Activated T-helper 17 cell treated with anti-CD3 and anti-CD28 coated beads, Interleukin-2, amount 50 U/mL, for 72 hours (primary cell): ENCODE measurements at regions not wholly inside any gene's neighbourhood (a gene's known extent, or its start where the extent isn't known, plus 50 kb on each side); places are given as distances from the start of the nearest gene placed in this dataset.

ENCODE experiments used
- ATAC-seq: fragments of 150-1000 bp; cut with Tn5 transposase; replicated peaks from 2 replicates; pipeline ENCODE4 v1.10.0; 2021; ENCODE audit warnings: mild to moderate bottlenecking, moderate library complexity
- H3K27ac Mint-ChIP-seq: one replicate; pipeline ENCODE4 v1.8.0; 2022; ENCODE audit warnings: mixed read lengths
- H3K27me3 Mint-ChIP-seq: one replicate; pipeline ENCODE4 v1.8.0; 2022; ENCODE audit warnings: mixed read lengths
- H3K36me3 Mint-ChIP-seq: one replicate; pipeline ENCODE4 v1.8.0; 2022; ENCODE audit warnings: low read depth, mild to moderate bottlenecking, mixed read lengths
- H3K4me1 Mint-ChIP-seq: one replicate; pipeline ENCODE4 v1.8.0; 2022; ENCODE audit warnings: mixed read lengths
- H3K4me3 Mint-ChIP-seq: one replicate; pipeline ENCODE4 v1.8.0; 2022; ENCODE audit warnings: mild to moderate bottlenecking, mixed read lengths
- H3K9me3 Mint-ChIP-seq: one replicate; pipeline ENCODE4 v1.8.0; 2022; ENCODE audit warnings: mixed read lengths

DNA sequence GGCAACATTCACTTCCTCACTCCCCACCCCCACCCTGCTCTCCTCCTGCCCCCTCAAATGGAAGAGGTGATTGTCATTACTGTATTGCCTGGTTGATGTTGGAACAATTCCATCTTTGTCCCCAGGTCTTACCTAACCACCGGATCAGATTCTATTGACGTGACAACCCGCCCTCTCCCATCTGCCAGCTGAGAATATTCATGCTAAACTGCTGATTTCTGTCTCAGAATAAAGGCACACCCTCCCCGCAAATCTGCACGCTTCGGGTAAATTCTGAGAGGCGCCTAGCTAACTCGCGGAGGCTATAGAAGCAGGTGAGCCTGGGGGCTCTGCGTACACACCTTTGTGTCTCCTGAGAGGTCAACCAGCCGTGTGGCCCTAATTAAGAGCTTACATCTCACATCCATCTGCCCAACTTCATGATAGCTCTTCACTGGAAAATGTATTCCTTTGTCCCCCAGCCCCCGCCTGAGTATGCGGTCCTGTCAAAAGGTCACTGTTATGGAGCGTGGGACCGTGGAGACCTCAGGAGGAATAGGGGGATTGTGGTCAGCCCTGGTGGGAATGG lies 1054.3 kb downstream of the VRK1 start:
- no peak overlapping the region for H3K27ac Mint-ChIP-seq
- H3K4me3 Mint-ChIP-seq, result no peak overlapping the region
- no peak for ATAC-seq
- H3K27me3 Mint-ChIP-seq, result no peaks in the 10 kb centered on the region
- H3K36me3 Mint-ChIP-seq, result no peaks in the 10 kb centered on the region
- H3K4me1 Mint-ChIP-seq, result no peaks in the 10 kb centered on the region
- no peaks in the 10 kb centered on the region for H3K9me3 Mint-ChIP-seq

DNA sequence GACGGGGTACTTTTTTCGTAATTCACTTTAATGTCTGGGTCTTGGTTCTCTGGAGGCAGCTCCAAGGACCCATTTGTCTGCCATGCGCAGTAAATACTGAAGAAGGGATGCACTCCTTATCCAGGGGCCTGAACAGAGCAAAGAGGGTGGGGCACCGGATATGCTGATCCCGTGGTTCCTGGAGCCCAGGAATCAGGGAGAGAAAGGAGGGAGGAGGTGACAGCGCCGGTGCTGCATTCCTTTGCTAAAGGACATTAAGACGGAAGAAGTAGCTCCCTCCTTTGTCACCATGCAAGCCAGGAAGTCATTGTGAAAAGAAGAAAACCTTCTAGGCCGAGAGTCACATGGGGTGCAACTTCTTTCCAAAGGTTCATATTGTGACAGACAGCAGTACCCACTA lies 1057.7 kb downstream of the VRK1 start:
- Mint-ChIP-seq H3K27me3 (no peaks in the 10 kb centered on the region), H3K4me1 (no peaks in the 10 kb centered on the region), H3K36me3 (no peaks in the 10 kb centered on the region), H3K9me3 (no peaks in the 10 kb centered on the region), H3K27ac (no peak overlapping the region), H3K4me3 (no peak overlapping the region)
- ATAC-seq, result no peak

DNA sequence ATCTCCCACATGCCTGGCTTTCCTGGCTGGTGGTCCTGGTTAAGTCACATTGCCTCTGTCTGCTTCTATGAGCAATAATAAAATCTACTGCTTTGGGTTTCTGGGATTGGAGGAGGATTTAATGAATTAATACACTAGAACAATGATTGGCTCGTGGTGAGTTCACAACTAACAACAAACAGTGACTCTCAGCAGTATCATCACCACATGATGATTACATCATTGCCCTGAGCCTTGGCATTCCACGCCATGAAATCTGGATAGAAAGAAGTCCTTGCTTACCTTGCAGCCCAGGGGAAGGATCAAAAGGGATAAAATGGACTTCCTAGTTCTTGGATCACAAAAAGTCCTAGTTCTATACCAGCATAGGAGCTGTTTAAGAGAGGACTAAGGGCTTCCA lies 1069.0 kb downstream of the VRK1 start:
- Mint-ChIP-seq H3K9me3 (peaks cover 5% of the 10 kb centered on the region), H3K4me1 (no peaks in the 10 kb centered on the region), H3K27ac (peak overlapping the region; percentile 21), H3K4me3 (no peak overlapping the region), H3K36me3 (no peaks in the 10 kb centered on the region), H3K27me3 (no peaks in the 10 kb centered on the region)
- ATAC-seq, result peak; percentile 33

DNA sequence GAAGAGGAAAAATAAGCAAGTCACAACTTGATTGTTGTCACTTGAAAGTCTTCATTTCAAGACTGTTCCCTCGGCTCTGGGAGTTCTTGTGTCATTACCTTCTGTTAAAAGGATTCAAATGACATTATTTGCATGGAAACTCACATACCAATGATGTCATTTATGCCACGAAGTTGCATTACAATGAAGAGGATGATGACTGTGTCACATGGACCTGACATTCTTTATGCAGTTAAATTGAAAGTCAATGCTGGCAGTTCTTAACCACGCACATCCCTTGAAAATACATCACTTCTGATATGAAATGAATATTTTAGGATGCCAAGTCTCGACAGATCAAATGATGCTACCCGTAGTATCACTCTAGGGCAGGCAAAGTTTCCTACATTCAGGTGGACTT lies 1069.5 kb downstream of the VRK1 start:
- H3K9me3 Mint-ChIP-seq, result peaks cover 5% of the 10 kb centered on the region
- H3K4me3 Mint-ChIP-seq, result no peak overlapping the region
- peak overlapping the region; percentile 21 for H3K27ac Mint-ChIP-seq
- H3K36me3 Mint-ChIP-seq, result no peaks in the 10 kb centered on the region
- no peaks in the 10 kb centered on the region for H3K4me1 Mint-ChIP-seq
- H3K27me3 Mint-ChIP-seq, result peaks cover 3% of the 10 kb centered on the region
- ATAC-seq, result peak; percentile 85

DNA sequence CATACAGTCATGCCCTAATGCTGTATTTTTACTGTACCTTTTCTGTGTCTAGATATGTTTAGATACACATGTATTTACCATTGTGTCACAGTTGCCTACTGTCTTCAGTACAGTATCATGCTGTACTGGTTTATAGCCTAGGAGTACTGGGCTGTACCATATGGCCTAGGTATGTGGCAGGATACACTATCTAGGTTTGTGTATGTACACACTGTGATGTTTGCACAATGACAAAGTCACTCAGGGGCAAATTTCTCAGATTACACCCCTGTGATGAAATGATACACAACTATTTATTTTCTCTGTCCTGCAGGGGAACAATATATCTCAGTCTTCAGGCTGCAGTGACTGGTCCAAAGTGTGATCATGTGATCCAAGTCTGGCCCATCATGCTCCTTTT lies 1076.1 kb downstream of the VRK1 start:
- H3K4me1 Mint-ChIP-seq, result peaks cover 5% of the 10 kb centered on the region
- peaks cover 3% of the 10 kb centered on the region for H3K27me3 Mint-ChIP-seq
- no peak overlapping the region for H3K4me3 Mint-ChIP-seq
- no peak for ATAC-seq
- no peak overlapping the region for H3K27ac Mint-ChIP-seq
- no peaks in the 10 kb centered on the region for H3K9me3 Mint-ChIP-seq
- no peaks in the 10 kb centered on the region for H3K36me3 Mint-ChIP-seq

DNA sequence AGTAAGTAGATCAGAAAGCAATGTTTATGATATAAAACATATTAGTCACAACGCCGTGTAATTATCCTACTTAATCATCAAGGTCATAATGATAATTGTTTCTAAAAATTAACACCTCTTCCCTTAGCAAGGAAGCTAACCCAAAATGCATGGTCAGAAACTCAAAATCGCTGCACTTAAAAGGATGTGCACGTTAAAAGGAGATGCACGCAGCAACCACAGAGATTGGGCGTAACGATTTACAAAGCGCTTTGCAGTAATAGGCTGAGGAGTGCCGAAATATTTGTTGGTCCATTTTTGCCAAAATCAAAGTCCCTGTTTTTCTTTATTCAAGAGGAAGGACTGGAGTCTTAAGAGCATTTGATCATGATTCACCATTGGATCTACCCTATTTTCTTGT lies 1077.2 kb downstream of the VRK1 start:
- Mint-ChIP-seq H3K27ac (no peak overlapping the region), H3K27me3 (peaks cover 3% of the 10 kb centered on the region), H3K4me1 (peaks cover 5% of the 10 kb centered on the region), H3K4me3 (no peak overlapping the region), H3K36me3 (no peaks in the 10 kb centered on the region), H3K9me3 (no peaks in the 10 kb centered on the region)
- no peak for ATAC-seq

DNA sequence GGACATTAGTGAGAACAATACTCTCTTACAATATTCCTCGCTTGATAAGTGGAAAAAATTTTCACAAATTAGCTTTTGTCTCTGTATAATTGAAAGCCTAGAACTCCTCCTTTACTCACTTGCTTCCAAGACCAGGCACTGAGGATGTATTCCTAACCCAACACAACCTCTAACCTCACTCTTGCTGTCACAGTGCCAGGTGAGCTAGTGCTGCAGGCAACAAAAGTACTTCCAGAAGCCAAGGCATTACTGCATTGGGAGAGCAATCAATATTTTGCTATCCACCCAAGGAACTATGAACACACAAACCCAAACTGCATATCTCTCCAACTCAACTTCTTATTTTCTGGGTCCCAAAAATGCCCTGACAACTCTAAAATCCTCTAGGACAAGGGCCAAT lies 1081.0 kb downstream of the VRK1 start:
- H3K27me3 Mint-ChIP-seq, result no peaks in the 10 kb centered on the region
- H3K4me3 Mint-ChIP-seq, result no peak overlapping the region
- H3K4me1 Mint-ChIP-seq, result peaks cover 5% of the 10 kb centered on the region
- no peaks in the 10 kb centered on the region for H3K36me3 Mint-ChIP-seq
- H3K27ac Mint-ChIP-seq, result no peak overlapping the region
- no peak for ATAC-seq
- no peaks in the 10 kb centered on the region for H3K9me3 Mint-ChIP-seq

DNA sequence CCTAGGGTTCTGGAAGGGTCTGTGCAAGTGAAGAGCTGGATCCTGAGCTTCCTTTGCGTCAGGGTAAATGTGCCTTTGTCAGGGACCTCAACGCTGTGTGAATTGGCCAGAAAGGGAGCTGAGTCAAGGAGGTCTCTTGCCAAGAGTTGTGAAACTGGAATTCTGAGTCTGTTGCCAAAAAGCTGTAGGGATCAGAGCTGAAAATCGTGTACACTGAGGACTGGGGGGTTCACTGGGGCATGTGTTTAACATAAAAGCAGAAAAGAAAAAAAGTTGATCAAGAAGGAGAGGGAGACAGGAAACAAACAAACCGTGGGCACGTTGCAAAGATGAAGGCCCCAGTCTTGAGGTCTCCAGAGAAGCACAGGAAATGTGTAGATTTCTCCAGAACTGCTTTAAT lies 1081.5 kb downstream of the VRK1 start:
- Mint-ChIP-seq H3K4me1 (peaks cover 5% of the 10 kb centered on the region), H3K36me3 (no peaks in the 10 kb centered on the region), H3K4me3 (no peak overlapping the region), H3K9me3 (no peaks in the 10 kb centered on the region), H3K27me3 (no peaks in the 10 kb centered on the region), H3K27ac (no peak overlapping the region)
- ATAC-seq, result no peak

DNA sequence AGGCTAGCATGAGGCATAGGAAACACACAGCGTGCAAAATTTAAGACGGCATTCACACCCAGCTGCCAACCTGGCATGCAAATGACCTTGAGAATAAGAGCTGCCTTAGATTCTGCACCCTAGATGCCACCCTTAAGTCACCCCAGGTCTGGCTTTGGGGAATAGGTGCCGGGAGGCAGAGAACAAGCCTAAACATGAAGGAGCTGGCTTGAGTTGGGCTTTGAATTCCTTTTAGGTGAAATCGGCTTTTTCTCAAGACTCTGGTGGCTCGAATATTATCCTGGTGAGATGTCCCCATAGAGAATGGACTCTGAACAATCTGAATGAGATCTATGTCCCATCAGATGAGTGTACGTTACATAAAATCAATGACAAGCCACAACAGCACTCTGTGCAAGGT lies 1090.5 kb downstream of the VRK1 start:
- Mint-ChIP-seq H3K4me3 (no peak overlapping the region), H3K27ac (no peak overlapping the region), H3K27me3 (no peaks in the 10 kb centered on the region), H3K9me3 (peaks cover 3% of the 10 kb centered on the region), H3K4me1 (no peaks in the 10 kb centered on the region), H3K36me3 (no peaks in the 10 kb centered on the region)
- no peak for ATAC-seq

DNA sequence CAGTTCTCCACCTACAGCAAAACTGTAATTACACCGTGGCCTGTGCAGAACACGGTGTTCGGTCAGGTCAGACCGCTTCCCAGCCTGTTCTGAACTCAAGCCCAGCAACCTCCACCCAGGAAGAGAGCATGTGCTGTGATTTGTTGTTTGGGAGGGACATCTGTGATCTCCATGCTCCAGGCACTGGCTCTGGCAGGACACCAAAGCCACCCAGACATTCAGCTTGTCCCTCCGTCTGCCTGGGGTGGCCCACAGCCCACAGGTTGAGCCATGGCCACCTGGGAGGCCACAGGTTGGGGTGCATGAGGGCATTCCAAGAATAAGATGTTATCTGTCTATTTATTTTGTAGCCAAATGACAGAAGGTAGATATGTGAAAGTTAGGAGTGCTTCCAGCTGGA lies 1091.1 kb downstream of the VRK1 start:
- no peak overlapping the region for H3K27ac Mint-ChIP-seq
- no peaks in the 10 kb centered on the region for H3K27me3 Mint-ChIP-seq
- H3K9me3 Mint-ChIP-seq, result peaks cover 3% of the 10 kb centered on the region
- H3K4me3 Mint-ChIP-seq, result no peak overlapping the region
- no peak for ATAC-seq
- H3K4me1 Mint-ChIP-seq, result no peaks in the 10 kb centered on the region
- no peaks in the 10 kb centered on the region for H3K36me3 Mint-ChIP-seq

DNA sequence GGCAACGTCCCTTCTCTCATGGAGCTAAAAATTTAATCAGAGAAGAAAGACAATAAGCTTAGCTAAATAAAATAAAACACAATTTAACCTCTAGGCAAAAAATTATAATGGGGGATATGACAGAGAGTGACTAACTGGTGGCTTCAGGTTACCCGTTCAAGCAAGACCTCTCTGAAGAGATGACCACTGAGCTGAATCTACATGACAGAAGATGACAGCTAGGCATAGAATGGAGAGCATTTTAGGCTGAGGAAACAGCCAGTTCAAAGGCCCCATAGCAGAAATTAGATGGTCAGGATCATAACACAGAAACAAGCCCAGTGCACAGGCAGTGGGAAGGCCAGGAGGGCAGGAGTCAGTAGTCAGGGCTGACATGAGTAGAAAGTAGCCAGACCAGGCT lies 1094.3 kb downstream of the VRK1 start:
- no peaks in the 10 kb centered on the region for H3K27me3 Mint-ChIP-seq
- H3K4me1 Mint-ChIP-seq, result no peaks in the 10 kb centered on the region
- H3K27ac Mint-ChIP-seq, result no peak overlapping the region
- H3K9me3 Mint-ChIP-seq, result peaks cover 3% of the 10 kb centered on the region
- H3K4me3 Mint-ChIP-seq, result no peak overlapping the region
- ATAC-seq, result no peak
- no peaks in the 10 kb centered on the region for H3K36me3 Mint-ChIP-seq

DNA sequence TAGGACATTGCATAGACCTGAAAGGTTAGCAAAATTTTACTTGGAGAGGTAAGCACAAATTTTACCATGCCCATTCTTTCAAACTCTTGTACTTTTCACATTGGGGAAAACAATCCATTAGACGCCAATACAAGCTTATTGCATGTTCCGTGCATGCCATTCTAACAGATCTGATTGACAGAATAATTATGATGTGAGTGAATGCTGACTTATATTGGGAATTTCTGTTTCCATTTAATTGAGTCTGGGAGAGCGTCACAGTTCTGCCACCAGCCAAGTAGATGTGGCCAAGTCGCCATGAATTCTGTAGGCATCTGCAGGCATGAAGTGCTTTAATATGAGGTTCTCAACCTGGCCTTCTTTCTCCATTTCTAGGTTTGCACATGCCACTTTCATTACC lies 1097.4 kb downstream of the VRK1 start:
- Mint-ChIP-seq H3K27ac (no peak overlapping the region), H3K9me3 (no peaks in the 10 kb centered on the region), H3K4me1 (no peaks in the 10 kb centered on the region), H3K27me3 (no peaks in the 10 kb centered on the region), H3K36me3 (no peaks in the 10 kb centered on the region), H3K4me3 (no peak overlapping the region)
- no peak for ATAC-seq

DNA sequence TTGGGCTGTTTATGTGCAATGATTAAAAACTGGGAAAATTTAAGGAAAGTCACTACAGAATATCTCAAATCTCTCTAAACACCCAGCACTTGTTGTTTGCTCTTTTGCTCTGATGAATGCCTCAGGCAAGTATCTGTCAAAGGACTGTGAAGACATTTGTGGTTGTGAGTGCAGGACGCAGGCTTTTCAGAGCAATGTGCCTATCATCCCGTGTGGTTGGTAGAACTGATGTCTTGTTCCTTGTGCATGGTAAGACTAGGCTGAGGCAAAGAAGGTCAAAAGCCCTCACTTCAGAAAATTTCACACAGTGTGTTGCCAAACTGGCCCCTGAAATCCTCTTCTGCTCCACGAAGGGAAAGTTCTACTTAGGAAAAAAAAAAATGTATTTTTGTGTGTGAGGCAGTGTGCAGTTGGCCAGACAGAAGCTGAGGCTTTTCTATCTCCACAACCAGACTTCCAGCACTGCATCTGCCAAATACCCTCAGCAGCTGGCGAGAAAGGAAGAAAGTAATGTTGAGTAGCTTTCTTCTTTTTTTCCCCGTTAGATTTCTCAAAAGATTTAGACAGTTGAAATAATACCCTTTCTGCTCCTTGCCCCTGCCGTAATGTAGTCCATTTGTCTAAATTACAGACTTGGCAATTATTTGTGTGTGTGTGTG lies 1103.1 kb downstream of the VRK1 start:
- no peak overlapping the region for H3K27ac Mint-ChIP-seq
- no peaks in the 10 kb centered on the region for H3K4me1 Mint-ChIP-seq
- H3K27me3 Mint-ChIP-seq, result no peaks in the 10 kb centered on the region
- no peaks in the 10 kb centered on the region for H3K9me3 Mint-ChIP-seq
- H3K36me3 Mint-ChIP-seq, result no peaks in the 10 kb centered on the region
- ATAC-seq, result no peak
- no peak overlapping the region for H3K4me3 Mint-ChIP-seq

DNA sequence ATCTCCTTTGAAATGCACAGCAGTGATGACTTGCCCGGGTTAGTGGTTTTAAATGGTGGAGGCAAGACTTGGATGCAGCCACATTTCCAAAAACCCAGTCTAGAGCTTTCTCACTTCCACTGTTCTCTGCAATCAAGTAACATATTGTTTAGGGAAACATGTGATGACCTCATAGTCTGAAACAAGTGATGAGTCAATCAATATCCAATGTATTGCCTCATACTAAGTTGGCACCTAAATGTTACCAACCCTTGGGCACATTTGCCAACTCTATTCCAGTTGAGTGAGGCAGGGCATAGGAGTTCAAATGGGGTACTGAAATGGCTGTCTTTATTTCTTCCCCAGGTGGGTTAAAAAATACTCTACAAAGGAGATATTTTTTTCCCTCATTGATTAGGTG lies 1105.4 kb downstream of the VRK1 start:
- no peaks in the 10 kb centered on the region for H3K9me3 Mint-ChIP-seq
- ATAC-seq, result peak; percentile 32
- no peaks in the 10 kb centered on the region for H3K27me3 Mint-ChIP-seq
- H3K4me1 Mint-ChIP-seq, result no peaks in the 10 kb centered on the region
- no peaks in the 10 kb centered on the region for H3K36me3 Mint-ChIP-seq
- H3K27ac Mint-ChIP-seq, result no peak overlapping the region
- H3K4me3 Mint-ChIP-seq, result no peak overlapping the region

DNA sequence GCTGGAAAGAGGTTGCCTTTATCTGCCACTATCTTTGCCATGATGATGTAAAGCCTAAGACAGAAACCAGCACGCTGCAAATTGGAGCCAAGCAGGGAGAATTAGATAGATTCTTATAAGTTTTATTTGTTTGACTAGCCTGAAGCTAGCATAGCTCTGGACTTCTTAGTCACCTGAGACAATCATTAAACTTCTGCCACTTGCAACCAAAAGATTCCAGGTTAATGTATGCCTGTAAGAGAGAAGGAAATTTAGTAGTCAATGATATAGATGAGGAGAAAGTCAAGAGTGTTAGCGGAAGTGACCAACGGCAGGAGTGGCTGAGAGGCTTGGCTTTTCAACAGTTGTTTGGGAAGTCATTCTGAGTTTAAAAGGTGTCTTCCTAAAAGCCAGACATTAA lies 1106.6 kb downstream of the VRK1 start:
- Mint-ChIP-seq H3K9me3 (peaks cover 5% of the 10 kb centered on the region), H3K36me3 (no peaks in the 10 kb centered on the region), H3K27ac (no peak overlapping the region), H3K4me3 (no peak overlapping the region), H3K4me1 (no peaks in the 10 kb centered on the region), H3K27me3 (peaks cover 8% of the 10 kb centered on the region)
- ATAC-seq, result no peak

DNA sequence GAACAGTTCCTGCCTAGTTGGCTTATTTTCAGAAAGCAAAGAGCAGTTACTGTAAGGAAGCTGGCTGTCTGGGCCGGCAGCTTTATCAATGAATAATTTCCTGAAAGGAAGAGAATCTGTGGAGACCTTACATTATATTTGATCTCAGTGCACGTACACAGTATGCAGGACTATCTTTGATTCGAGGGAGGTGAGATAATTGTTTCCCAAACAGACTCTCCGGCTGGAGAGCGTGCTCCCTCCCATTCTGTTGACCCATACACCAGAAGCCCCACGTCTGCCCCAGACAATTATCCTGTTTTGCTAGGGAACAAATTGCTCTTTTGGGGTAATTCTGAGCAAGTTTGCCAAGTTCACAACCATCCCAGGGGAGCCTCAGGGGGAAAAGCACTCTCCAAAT lies 1115.0 kb downstream of the VRK1 start:
- H3K9me3 Mint-ChIP-seq, result peaks cover 10% of the 10 kb centered on the region
- H3K27me3 Mint-ChIP-seq, result peaks cover 12% of the 10 kb centered on the region
- no peak for ATAC-seq
- peaks cover 2% of the 10 kb centered on the region for H3K4me1 Mint-ChIP-seq
- no peak overlapping the region for H3K4me3 Mint-ChIP-seq
- no peak overlapping the region for H3K27ac Mint-ChIP-seq
- H3K36me3 Mint-ChIP-seq, result no peaks in the 10 kb centered on the region
